Activated CD8-positive, alpha-beta memory T cell treated with anti-CD3 and anti-CD28 coated beads for 1 hour (primary cell): ENCODE measurements at regions not wholly inside any gene's neighbourhood (a gene's known extent, or its start where the extent isn't known, plus 50 kb on each side); places are given as distances from the start of the nearest gene placed in this dataset.
"Not testable (repeated sequence)": the region's sequence is repeated elsewhere in the genome, so short reads cannot be mapped to it uniquely, and the experiment has no call there.

ENCODE experiments used
- DNase-seq, 2 donors: peaks; one replicate each; pipeline ENCODE4 v3.0.0-alpha.2; 2020; ENCODE audit warnings: low read depth in 1 of 2; ENCODE audit errors: extremely low read depth in 1 of 2

- DNase-seq = no peak
Observed at GRCh38 chr22:44650806-44651205, 51.2 kb upstream of the PRR5 start.

- no peak for DNase-seq
Observed at GRCh38 chr22:44648821-44649565, 53.0 kb upstream of the PRR5 start.

GRCh38 chr22:44648085-44648820 lies 53.8 kb upstream of the PRR5 start:
- DNase-seq = no peak

GRCh38 chr22:44647141-44647540 lies 54.9 kb upstream of the PRR5 start:
- DNase-seq = no peak

GRCh38 chr22:44646668-44647067 lies 55.3 kb upstream of the PRR5 start:
- DNase-seq = no peak

GRCh38 chr22:44646141-44646540 lies 55.9 kb upstream of the PRR5 start:
- DNase-seq = no peak

- no peak for DNase-seq
Observed at GRCh38 chr22:44645531-44645930, 56.5 kb upstream of the PRR5 start.

- DNase-seq = no peak
Observed at GRCh38 chr22:44645083-44645482, 56.9 kb upstream of the PRR5 start.

GRCh38 chr22:44643526-44644101 lies 58.4 kb upstream of the PRR5 start:
- DNase-seq = not testable (repeated sequence)

GRCh38 chr22:44642096-44642644 lies 59.8 kb upstream of the PRR5 start:
- no peak for DNase-seq

- DNase-seq = no peak
Observed at GRCh38 chr22:44640618-44641155, 61.3 kb upstream of the PRR5 start.

- no peak for DNase-seq
Observed at GRCh38 chr22:44639891-44640617, 62.0 kb upstream of the PRR5 start.

- no peak for DNase-seq
Observed at GRCh38 chr22:44638971-44639760, 62.8 kb upstream of the PRR5 start.

- DNase-seq = not testable (repeated sequence)
Observed at GRCh38 chr22:44636502-44637206, 65.3 kb upstream of the PRR5 start.

GRCh38 chr22:44635567-44635966 lies 66.4 kb upstream of the PRR5 start:
- not testable (repeated sequence) for DNase-seq

- no peak for DNase-seq
Observed at GRCh38 chr22:44634426-44635321, 67.3 kb upstream of the PRR5 start.

- no peak for DNase-seq
Observed at GRCh38 chr22:44633647-44634046, 68.4 kb upstream of the PRR5 start.
